NT2/D1 (cell line): ENCODE measurements at regions not wholly inside any gene's neighbourhood (a gene's known extent, or its start where the extent isn't known, plus 50 kb on each side); places are given as distances from the start of the nearest gene placed in this dataset.

ENCODE experiments used
- YY1 ChIP-seq: IDR thresholded peaks from 2 replicates; pipeline ENCODE4 v1.6.1; 2011; ENCODE audit not compliant: insufficient read length, insufficient read depth
- ZNF274 ChIP-seq: IDR thresholded peaks from 2 replicates; pipeline ENCODE4 v1.6.1; 2011; ENCODE audit warnings: mild to moderate bottlenecking, low read depth, low read length

DNA sequence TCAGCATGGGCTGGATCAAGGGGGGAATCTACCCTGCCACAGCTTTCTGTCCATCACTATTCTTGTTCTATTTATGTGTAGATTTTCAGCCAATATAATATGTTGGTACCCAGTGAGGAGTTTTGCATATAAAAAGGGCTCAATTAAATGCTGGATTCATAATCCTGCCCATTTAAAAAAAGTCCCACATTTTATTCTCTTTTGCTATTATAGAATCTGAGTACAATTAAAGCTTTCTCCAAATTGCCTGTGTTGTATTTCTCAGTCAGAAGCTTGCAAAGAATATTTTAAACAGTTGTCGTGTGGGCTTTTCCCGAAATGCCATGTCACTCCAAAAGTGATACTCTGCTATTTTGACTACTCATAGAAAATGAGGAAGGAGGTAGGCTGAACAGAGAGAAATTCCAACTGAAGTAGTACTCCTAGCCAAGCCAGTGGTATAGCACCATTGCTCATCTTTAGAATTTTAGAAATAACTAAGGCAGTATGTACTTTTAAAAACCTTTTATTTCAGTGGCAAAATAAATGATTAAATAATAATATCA, 108.3 kb upstream of the HDAC9 start:
- TF ChIP-seq YY1 (no peak), ZNF274 (no peak)
